ENCODE measurements at regions not wholly inside any gene's neighbourhood (a gene's known extent, or its start where the extent isn't known, plus 50 kb on each side); places are given as distances from the start of the nearest gene placed in this dataset.

DNA sequence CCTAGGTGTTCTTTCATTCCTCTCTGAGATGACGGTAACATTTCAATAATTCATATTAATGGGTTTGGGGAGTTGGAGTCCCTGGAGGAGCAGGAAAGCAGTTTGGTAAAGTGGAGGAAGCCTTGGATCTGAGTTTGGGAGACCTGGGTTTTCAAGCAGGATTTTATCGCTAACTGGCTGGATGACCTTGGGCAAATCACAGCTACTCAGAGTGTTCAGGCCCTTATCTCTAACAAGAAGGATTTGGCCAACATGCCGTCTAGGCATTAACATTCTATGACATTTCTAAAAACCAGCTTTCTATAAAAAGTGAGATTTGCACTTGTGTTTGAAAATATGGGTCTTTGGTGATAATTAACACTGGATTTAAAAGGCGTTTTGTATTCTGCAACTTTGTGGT lies 59.7 kb upstream of the MEX3C start:
- Histone ChIP-seq H3K27ac (ENCODE audit: low read depth, low read length) (no peak overlapping the region), H3K36me3 (ENCODE audit: control insufficient read depth in 1 of 2, insufficient read depth in 2 of 2, low read length in 2 of 2) (no peaks in the 10 kb centered on the region), H2AFZ (ENCODE audit: low read depth, low read length, poor library complexity, severe bottlenecking) (no peak overlapping the region), H3K4me3 (replicated peaks in 1 of 2; ENCODE audit: low read depth in 1 of 2, low read length in 2 of 2) (no peak overlapping the region), H3K9me2 (ENCODE audit: insufficient read depth) (no peaks in the 10 kb centered on the region), H3K9me3 (ENCODE audit: control insufficient read depth in 1 of 2, insufficient read depth in 1 of 2, low read depth in 1 of 2, low read length in 2 of 2) (no peaks in the 10 kb centered on the region), H3K79me2 (ENCODE audit: insufficient read depth, low read length) (no peaks in the 10 kb centered on the region), H3K9ac (ENCODE audit: low read length) (no peak overlapping the region), H3K27me3 (ENCODE audit: insufficient read depth, low read length) (0 out of 2 replicates have a peak, but pooled peaks cover 5% of the 10 kb centered on the region), H3K4me2 (ENCODE audit: low read length) (no peak overlapping the region), H3K4me1 (ENCODE audit: control insufficient read depth in 1 of 2, insufficient read depth in 2 of 2, low read length in 2 of 2) (no peaks in the 10 kb centered on the region), H4K20me1 (ENCODE audit: insufficient read depth) (no peaks in the 10 kb centered on the region)
- ChIA-PET CTCF (no interaction called here), RAD21 (ENCODE audit: low non-redundant PET in 1 of 2, low total read pairs in 2 of 2, uncharacterized antibody in 2 of 2, unreplicated experiment in 2 of 2) (no interaction called here), POLR2A (no interaction called here)
- TF ChIP-seq SP1 (IDR thresholded peaks at IDR 0.05; ENCODE audit: low read depth) (no peak), SIN3A (IDR thresholded peaks at IDR 0.05; ENCODE audit: low read depth) (no peak), SRF (IDR thresholded peaks at IDR 0.05; ENCODE audit: low read depth) (no peak), CEBPB (IDR thresholded peaks at IDR 0.05; ENCODE audit: low read depth) (no peak)
- TF ChIP-seq, protein P1, sequence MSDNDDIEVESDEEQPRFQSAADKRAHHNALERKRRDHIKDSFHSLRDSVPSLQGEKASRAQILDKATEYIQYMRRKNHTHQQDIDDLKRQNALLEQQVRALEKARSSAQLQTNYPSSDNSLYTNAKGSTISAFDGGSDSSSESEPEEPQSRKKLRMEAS (IDR thresholded peaks at IDR 0.05), result no peak
- no peak for ATAC-seq
- no TSS peak for BruUV-seq (replicated peaks)
- DNase-seq (ENCODE audit: low read depth, low spot score), result no peak
- intact Hi-C loops (cut with micrococcal nuclease), result no loop called here

GRCh38 chr18:51260118-51260517 lies 62.6 kb upstream of the MEX3C start:
- CTCF ChIA-PET, result no interaction called here
- TF ChIP-seq FOSL1 (IDR thresholded peaks at IDR 0.05; ENCODE audit: low read depth) (no peak), POLR2A (IDR thresholded peaks at IDR 0.05; ENCODE audit: borderline replicate concordance, extremely low read depth, insufficient read depth, insufficient read length) (no peak), ZBTB33 (IDR thresholded peaks at IDR 0.05; ENCODE audit: extremely low read depth, insufficient replicate concordance, low read length) (no peak), ELF1 (IDR thresholded peaks at IDR 0.05; ENCODE audit: borderline replicate concordance, low read depth) (no peak), CBX3 (IDR thresholded peaks at IDR 0.05; ENCODE audit: low read depth) (no peak), RAD21 (IDR thresholded peaks at IDR 0.05; ENCODE audit: low read depth) (no peak), ZNF274 (IDR thresholded peaks at IDR 0.05; ENCODE audit: low read depth, low read length) (no peak), EZH2phosphoT487 (IDR thresholded peaks at IDR 0.05; ENCODE audit: borderline replicate concordance) (no peak), SIN3A (IDR thresholded peaks at IDR 0.05; ENCODE audit: low read depth) (no peak), YY1 (IDR thresholded peaks at IDR 0.05; ENCODE audit: extremely low read depth, insufficient replicate concordance, low read depth, low read length) (no peak)
- TF ChIP-seq, protein P2, sequence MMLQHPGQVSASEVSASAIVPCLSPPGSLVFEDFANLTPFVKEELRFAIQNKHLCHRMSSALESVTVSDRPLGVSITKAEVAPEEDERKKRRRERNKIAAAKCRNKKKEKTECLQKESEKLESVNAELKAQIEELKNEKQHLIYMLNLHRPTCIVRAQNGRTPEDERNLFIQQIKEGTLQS (IDR thresholded peaks at IDR 0.05), result no peak
- TF ChIP-seq, protein P3, sequence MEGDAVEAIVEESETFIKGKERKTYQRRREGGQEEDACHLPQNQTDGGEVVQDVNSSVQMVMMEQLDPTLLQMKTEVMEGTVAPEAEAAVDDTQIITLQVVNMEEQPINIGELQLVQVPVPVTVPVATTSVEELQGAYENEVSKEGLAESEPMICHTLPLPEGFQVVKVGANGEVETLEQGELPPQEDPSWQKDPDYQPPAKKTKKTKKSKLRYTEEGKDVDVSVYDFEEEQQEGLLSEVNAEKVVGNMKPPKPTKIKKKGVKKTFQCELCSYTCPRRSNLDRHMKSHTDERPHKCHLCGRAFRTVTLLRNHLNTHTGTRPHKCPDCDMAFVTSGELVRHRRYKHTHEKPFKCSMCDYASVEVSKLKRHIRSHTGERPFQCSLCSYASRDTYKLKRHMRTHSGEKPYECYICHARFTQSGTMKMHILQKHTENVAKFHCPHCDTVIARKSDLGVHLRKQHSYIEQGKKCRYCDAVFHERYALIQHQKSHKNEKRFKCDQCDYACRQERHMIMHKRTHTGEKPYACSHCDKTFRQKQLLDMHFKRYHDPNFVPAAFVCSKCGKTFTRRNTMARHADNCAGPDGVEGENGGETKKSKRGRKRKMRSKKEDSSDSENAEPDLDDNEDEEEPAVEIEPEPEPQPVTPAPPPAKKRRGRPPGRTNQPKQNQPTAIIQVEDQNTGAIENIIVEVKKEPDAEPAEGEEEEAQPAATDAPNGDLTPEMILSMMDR (IDR thresholded peaks at IDR 0.05 in 2 of 3, conservative IDR thresholded peaks at IDR 0.05 in 1 of 3; ENCODE audit: borderline replicate concordance in 1 of 3, insufficient read depth in 1 of 3, low read depth in 2 of 3, low read length in 2 of 3), result no peak
- TF ChIP-seq, protein P1 (IDR thresholded peaks at IDR 0.05), result no peak

More at GRCh38 chr18:51260118-51260517, 62.6 kb upstream of the MEX3C start:
- Histone ChIP-seq H3K4me1 (ENCODE audit: control insufficient read depth in 1 of 2, insufficient read depth in 2 of 2, low read length in 2 of 2) (no peaks in the 10 kb centered on the region), H3K9me3 (ENCODE audit: control insufficient read depth in 1 of 2, insufficient read depth in 1 of 2, low read depth in 1 of 2, low read length in 2 of 2) (no peaks in the 10 kb centered on the region), H3K9me2 (ENCODE audit: insufficient read depth) (no peaks in the 10 kb centered on the region), H3K4me3 (replicated peaks in 1 of 2; ENCODE audit: low read depth in 1 of 2, low read length in 2 of 2) (no peak overlapping the region), H3K27me3 (ENCODE audit: insufficient read depth, low read length) (0 out of 2 replicates have a peak, but pooled peaks cover 5% of the 10 kb centered on the region), H2AFZ (ENCODE audit: low read depth, low read length, poor library complexity, severe bottlenecking) (no peak overlapping the region), H3K4me2 (ENCODE audit: low read length) (no peak overlapping the region), H3K27ac (ENCODE audit: low read depth, low read length) (no peak overlapping the region), H3K79me2 (ENCODE audit: insufficient read depth, low read length) (no peaks in the 10 kb centered on the region), H3K36me3 (ENCODE audit: control insufficient read depth in 1 of 2, insufficient read depth in 2 of 2, low read length in 2 of 2) (no peaks in the 10 kb centered on the region), H4K20me1 (ENCODE audit: insufficient read depth) (no peaks in the 10 kb centered on the region), H3K9ac (ENCODE audit: low read length) (no peak overlapping the region)
- intact Hi-C loops (cut with micrococcal nuclease), result no loop called here
- ATAC-seq (no peak), DNase-seq (ENCODE audit: low read depth, low spot score) (no peak)
- RAD21 ChIA-PET (ENCODE audit: low non-redundant PET in 1 of 2, low total read pairs in 2 of 2, uncharacterized antibody in 2 of 2, unreplicated experiment in 2 of 2), result no interaction called here
- BruUV-seq (replicated peaks), result no TSS peak
- POLR2A ChIA-PET, result no interaction called here

Measured in HCT116 (cell line).